HCT116 (cell line): ENCODE measurements at regions not wholly inside any gene's neighbourhood (a gene's known extent, or its start where the extent isn't known, plus 50 kb on each side); places are given as distances from the start of the nearest gene placed in this dataset.

Source experiments
- ATAC-seq: fragments of 200-7000 bp; cut with Tn5 transposase; 2 replicates; pipeline ENCODE4 v1.9.1; 2020; ENCODE audit warnings: mild to moderate bottlenecking, moderate library complexity
- BruUV-seq: library from RNA; stranded (reverse); fragments of 400-500 nt; replicated peaks from 2 replicates; lab custom pipeline; 2021; lab: Mats Ljungman, UMichigan
- CTCF ChIA-PET: fragments of 300-600 bp; sonication (Branson Sonifier 250); formaldehyde crosslinking; loops from one replicate; lab custom pipeline; 2021; ENCODE audit warnings: antibody characterized with exemption; lab: Charles Lee
- POLR2A ChIA-PET: fragments of 300-600, 350-600 bp; sonication (Branson Sonifier 250); formaldehyde crosslinking; loops from one replicate; lab custom pipeline; 2021; ENCODE audit warnings: antibody characterized with exemption; lab: Charles Lee
- RAD21 ChIA-PET, 2 experiments: fragments of 300-600 bp; sonication (Branson Sonifier 250); formaldehyde crosslinking; loops; one replicate each; lab custom pipeline; 2023; ENCODE audit warnings: low total read pairs in 2 of 2; ENCODE audit not compliant: uncharacterized antibody in 2 of 2, unreplicated experiment in 2 of 2, low non-redundant PET in 1 of 2; lab: Charles Lee
- DNase-seq: peaks from one replicate; pipeline ENCODE4 v3.0.0-alpha.2; 2010; ENCODE audit warnings: low read depth, low spot score
- H2AFZ ChIP-seq: fragments of 200-600 bp; shearing (Covaris generic), sonication (generic); 2 replicates; pipeline ENCODE4 v1.6.1; 2017; ENCODE audit warnings: low read depth, mixed run types, mixed read lengths, antibody characterized with exemption, low read length; ENCODE audit not compliant: poor library complexity, severe bottlenecking
- H3K27ac ChIP-seq: 2 replicates; pipeline ENCODE4 v1.5.1; 2012; ENCODE audit warnings: low read depth, low read length
- H3K27me3 ChIP-seq: fragments of 200-600 bp; sonication (generic); 2 replicates; pipeline ENCODE4 v1.6.1; 2016; ENCODE audit warnings: mixed run types, low read length, mixed read lengths; ENCODE audit not compliant: insufficient read depth
- H3K36me3 ChIP-seq, 2 experiments: fragments of 200-500 bp in 1 of 2; fragments of 200-600 bp in 1 of 2; sonication (Bioruptor generic) in 1 of 2; sonication (generic) in 1 of 2; 2 replicates each; pipeline versions ENCODE4 v1.5.1 to v1.6.1; 2014 to 2016; ENCODE audit warnings: low read length in 2 of 2, inconsistent platforms in 1 of 2, mixed read lengths in 1 of 2, mixed run types in 1 of 2; ENCODE audit not compliant: insufficient read depth in 2 of 2, control insufficient read depth in 1 of 2
- H3K4me1 ChIP-seq, 2 experiments: fragments of 200-600 bp in 1 of 2; sonication (generic) in 1 of 2; 2 replicates each; pipeline versions ENCODE4 v1.5.1 to v1.6.1; 2012 to 2017; ENCODE audit warnings: low read length in 2 of 2, inconsistent platforms in 1 of 2, mild to moderate bottlenecking in 1 of 2, mixed read lengths in 1 of 2, mixed run types in 1 of 2, moderate library complexity in 1 of 2; ENCODE audit not compliant: insufficient read depth in 2 of 2, control insufficient read depth in 1 of 2
- H3K4me2 ChIP-seq: fragments of 200-600 bp; sonication (generic); 2 replicates; pipeline ENCODE4 v1.6.1; 2017; ENCODE audit warnings: mixed run types, low read length, mixed read lengths
- H3K4me3 ChIP-seq, 2 experiments: fragments of 200-600 bp in 1 of 2; sonication (generic) in 1 of 2; replicated peaks in 1 of 2; 2 replicates each; pipeline ENCODE4 v1.5.1; 2011 to 2016; ENCODE audit warnings: low read length in 2 of 2, control low read depth in 1 of 2, low read depth in 1 of 2, mild to moderate bottlenecking in 1 of 2, mixed read lengths in 1 of 2, mixed run types in 1 of 2
- H3K79me2 ChIP-seq: fragments of 200-600 bp; sonication (generic); 2 replicates; pipeline ENCODE4 v1.6.1; 2017; ENCODE audit warnings: mild to moderate bottlenecking, mixed run types, low read length, moderate library complexity, mixed read lengths; ENCODE audit not compliant: insufficient read depth
- H3K9ac ChIP-seq: fragments of 200-600 bp; sonication (generic); 2 replicates; pipeline ENCODE4 v1.6.1; 2016; ENCODE audit warnings: low read length, mixed read lengths
- H3K9me2 ChIP-seq: fragments of 200-600 bp; sonication (generic), shearing (Covaris generic); 2 replicates; pipeline ENCODE4 v1.6.1; 2017; ENCODE audit warnings: mixed run types, mild to moderate bottlenecking, moderate library complexity; ENCODE audit not compliant: insufficient read depth
- H3K9me3 ChIP-seq, 2 experiments: fragments of 200-500 bp in 1 of 2; fragments of 200-600 bp in 1 of 2; sonication (Bioruptor generic) in 1 of 2; sonication (generic) in 1 of 2; 2 replicates each; pipeline ENCODE4 v1.6.1; 2014 to 2017; ENCODE audit warnings: low read length in 2 of 2, mixed read lengths in 2 of 2, inconsistent platforms in 1 of 2, low read depth in 1 of 2, mild to moderate bottlenecking in 1 of 2, mixed run types in 1 of 2, moderate library complexity in 1 of 2; ENCODE audit not compliant: control insufficient read depth in 1 of 2, insufficient read depth in 1 of 2
- H4K20me1 ChIP-seq: fragments of 200-600 bp; sonication (generic), shearing (Covaris generic); 2 replicates; pipeline ENCODE4 v1.6.1; 2017; ENCODE audit warnings: mixed run types, mild to moderate bottlenecking, moderate library complexity; ENCODE audit not compliant: insufficient read depth
- EZH2 ChIP-seq: fragments of 200-600 bp; sonication (generic); IDR thresholded peaks from 2 replicates; pipeline ENCODE4 v1.6.1; 2017; ENCODE audit warnings: antibody characterized with exemption, mixed run types
- EZH2phosphoT487 ChIP-seq: fragments of 200-600 bp; IDR thresholded peaks from 2 replicates; pipeline ENCODE4 v1.6.1; 2018; ENCODE audit warnings: antibody characterized with exemption, borderline replicate concordance
- SIN3A ChIP-seq: IDR thresholded peaks from 2 replicates; pipeline ENCODE4 v1.6.1; 2012; ENCODE audit warnings: low read depth
- SP1 ChIP-seq: IDR thresholded peaks from 2 replicates; pipeline ENCODE4 v1.6.1; 2012; ENCODE audit warnings: low read depth
- SRF ChIP-seq: IDR thresholded peaks from 2 replicates; pipeline ENCODE4 v1.6.1; 2012; ENCODE audit warnings: low read depth
- TCF7L2 ChIP-seq: IDR thresholded peaks from 2 replicates; pipeline ENCODE4 v1.7.0; 2011; ENCODE audit warnings: borderline replicate concordance, inconsistent platforms; ENCODE audit not compliant: insufficient read depth, insufficient read length; ENCODE audit errors: extremely low read depth
- YY1 ChIP-seq: IDR thresholded peaks from 2 replicates; pipeline ENCODE4 v1.6.1; 2011; ENCODE audit warnings: low read length, low read depth, moderate library complexity, mild to moderate bottlenecking; ENCODE audit not compliant: insufficient replicate concordance; ENCODE audit errors: extremely low read depth
- intact Hi-C: fragments of 100-400 bp; cut with micrococcal nuclease; formaldehyde crosslinking; loops from 2 replicates; pipeline ENCODE4 v1.10.0; 2022
- TF ChIP-seq, protein P1 (sequence below): IDR thresholded peaks from 2 replicates; pipeline ENCODE4 v1.6.1; 2012
- TF ChIP-seq, protein P2 (sequence below), 3 experiments: fragments of 200-600 bp in 1 of 3; sonication (generic) in 1 of 3; IDR thresholded peaks in 2 of 3; conservative IDR thresholded peaks in 1 of 3; 2 replicates each; pipeline ENCODE4 v1.5.1; 2012 to 2017; ENCODE audit warnings: low read depth in 2 of 3, low read length in 2 of 3, antibody characterized with exemption in 1 of 3, borderline replicate concordance in 1 of 3, control low read depth in 1 of 3, mild to moderate bottlenecking in 1 of 3, mixed read lengths in 1 of 3, mixed run types in 1 of 3, moderate library complexity in 1 of 3; ENCODE audit not compliant: insufficient read depth in 1 of 3

DNA sequence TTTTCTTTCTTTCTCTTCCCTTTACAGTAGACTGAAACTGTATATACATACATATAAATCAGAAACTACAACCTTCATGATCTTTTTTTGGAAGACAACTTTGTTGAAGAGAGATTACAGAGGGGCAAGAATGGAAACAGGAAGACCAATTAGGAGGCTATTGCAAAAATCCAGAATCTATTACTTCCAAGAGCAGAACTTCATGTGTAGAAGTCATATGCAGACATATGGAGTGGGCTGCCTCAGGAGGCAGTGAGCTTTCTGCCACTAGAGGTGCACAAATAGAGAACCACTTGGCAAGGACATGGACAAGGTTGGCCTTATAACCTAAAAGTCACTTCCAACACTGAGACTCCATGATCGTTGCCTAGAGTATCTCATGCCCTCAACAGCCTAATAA lies 157.8 kb upstream of the NR4A3 start:
- Histone ChIP-seq H3K79me2 (no peaks in the 10 kb centered on the region), H4K20me1 (no peaks in the 10 kb centered on the region), H3K4me1 (no peaks in the 10 kb centered on the region), H3K27ac (no peak overlapping the region), H3K9ac (no peak overlapping the region), H3K9me3 (no peaks in the 10 kb centered on the region), H3K27me3 (no peaks in the 10 kb centered on the region; the same call in 1 of the 2 replicates), H3K4me2 (no peak overlapping the region), H2AFZ (no peak overlapping the region), H3K36me3 (no peaks in the 10 kb centered on the region), H3K4me3 (no peak overlapping the region), H3K9me2 (no peaks in the 10 kb centered on the region)
- ChIA-PET RAD21 (no interaction called here), POLR2A (no interaction called here), CTCF (no interaction called here)
- ATAC-seq (no peak), DNase-seq (no peak)
- no peak for TF ChIP-seq SIN3A
- no peak for TF ChIP-seq EZH2
- TF ChIP-seq, protein P1, sequence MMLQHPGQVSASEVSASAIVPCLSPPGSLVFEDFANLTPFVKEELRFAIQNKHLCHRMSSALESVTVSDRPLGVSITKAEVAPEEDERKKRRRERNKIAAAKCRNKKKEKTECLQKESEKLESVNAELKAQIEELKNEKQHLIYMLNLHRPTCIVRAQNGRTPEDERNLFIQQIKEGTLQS: no peak
- TF ChIP-seq TCF7L2: no peak
- no peak for TF ChIP-seq SP1
- TF ChIP-seq, protein P2, sequence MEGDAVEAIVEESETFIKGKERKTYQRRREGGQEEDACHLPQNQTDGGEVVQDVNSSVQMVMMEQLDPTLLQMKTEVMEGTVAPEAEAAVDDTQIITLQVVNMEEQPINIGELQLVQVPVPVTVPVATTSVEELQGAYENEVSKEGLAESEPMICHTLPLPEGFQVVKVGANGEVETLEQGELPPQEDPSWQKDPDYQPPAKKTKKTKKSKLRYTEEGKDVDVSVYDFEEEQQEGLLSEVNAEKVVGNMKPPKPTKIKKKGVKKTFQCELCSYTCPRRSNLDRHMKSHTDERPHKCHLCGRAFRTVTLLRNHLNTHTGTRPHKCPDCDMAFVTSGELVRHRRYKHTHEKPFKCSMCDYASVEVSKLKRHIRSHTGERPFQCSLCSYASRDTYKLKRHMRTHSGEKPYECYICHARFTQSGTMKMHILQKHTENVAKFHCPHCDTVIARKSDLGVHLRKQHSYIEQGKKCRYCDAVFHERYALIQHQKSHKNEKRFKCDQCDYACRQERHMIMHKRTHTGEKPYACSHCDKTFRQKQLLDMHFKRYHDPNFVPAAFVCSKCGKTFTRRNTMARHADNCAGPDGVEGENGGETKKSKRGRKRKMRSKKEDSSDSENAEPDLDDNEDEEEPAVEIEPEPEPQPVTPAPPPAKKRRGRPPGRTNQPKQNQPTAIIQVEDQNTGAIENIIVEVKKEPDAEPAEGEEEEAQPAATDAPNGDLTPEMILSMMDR (IDR thresholded peaks at IDR 0.05 in 2 of 3, conservative IDR thresholded peaks at IDR 0.05 in 1 of 3; ENCODE audit: borderline replicate concordance in 1 of 3, insufficient read depth in 1 of 3, low read depth in 2 of 3, low read length in 2 of 3): no peak
- no peak for TF ChIP-seq EZH2phosphoT487
- TF ChIP-seq SRF: no peak
- no peak for TF ChIP-seq YY1
- BruUV-seq: no TSS peak
- intact Hi-C loops: no loop called here
